Thyroid gland (tissue), 4 donors: ENCODE measurements at regions not wholly inside any gene's neighbourhood (a gene's known extent, or its start where the extent isn't known, plus 50 kb on each side); places are given as distances from the start of the nearest gene placed in this dataset.

Source experiments
- POLR2A ChIP-seq, 2 donors: fragments of 450-650 bp; IDR thresholded peaks; one replicate each; pipeline ENCODE4 v1.6.1; 2017; ENCODE audit warnings: antibody characterized with exemption in 2 of 2, mild to moderate bottlenecking in 2 of 2, moderate library complexity in 1 of 2
- TF ChIP-seq, protein P1 (sequence below), 6 experiments: fragments of 200-600 bp in 3 of 6; fragments of 450-650 bp in 3 of 6; sonication (generic) in 3 of 6; IDR thresholded peaks; one replicate each; pipeline ENCODE4 v1.5.1; 2016 to 2019; ENCODE audit warnings: antibody characterized with exemption in 6 of 6, mild to moderate bottlenecking in 2 of 6, inconsistent platforms in 1 of 6, moderate library complexity in 1 of 6

DNA sequence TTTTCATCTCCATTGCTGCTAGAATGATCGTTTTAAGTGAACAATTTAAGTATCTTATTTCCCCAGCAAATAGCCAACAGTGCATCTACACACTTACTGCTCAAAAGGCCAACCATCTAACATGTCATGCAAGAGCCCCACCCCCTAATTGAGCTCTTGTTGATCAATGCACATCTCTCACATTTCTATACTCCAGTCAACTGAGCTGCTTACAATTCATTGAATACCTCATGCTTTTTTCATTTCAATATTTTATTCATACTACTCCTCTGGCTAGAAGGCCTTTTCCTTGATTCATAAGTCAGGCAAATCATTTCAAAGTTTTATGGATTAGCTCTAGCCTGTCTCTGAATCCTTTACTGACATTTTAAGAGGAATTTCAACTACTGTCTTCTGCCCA is 79.0 kb upstream of the WDR17 start:
- TF ChIP-seq, protein P1, sequence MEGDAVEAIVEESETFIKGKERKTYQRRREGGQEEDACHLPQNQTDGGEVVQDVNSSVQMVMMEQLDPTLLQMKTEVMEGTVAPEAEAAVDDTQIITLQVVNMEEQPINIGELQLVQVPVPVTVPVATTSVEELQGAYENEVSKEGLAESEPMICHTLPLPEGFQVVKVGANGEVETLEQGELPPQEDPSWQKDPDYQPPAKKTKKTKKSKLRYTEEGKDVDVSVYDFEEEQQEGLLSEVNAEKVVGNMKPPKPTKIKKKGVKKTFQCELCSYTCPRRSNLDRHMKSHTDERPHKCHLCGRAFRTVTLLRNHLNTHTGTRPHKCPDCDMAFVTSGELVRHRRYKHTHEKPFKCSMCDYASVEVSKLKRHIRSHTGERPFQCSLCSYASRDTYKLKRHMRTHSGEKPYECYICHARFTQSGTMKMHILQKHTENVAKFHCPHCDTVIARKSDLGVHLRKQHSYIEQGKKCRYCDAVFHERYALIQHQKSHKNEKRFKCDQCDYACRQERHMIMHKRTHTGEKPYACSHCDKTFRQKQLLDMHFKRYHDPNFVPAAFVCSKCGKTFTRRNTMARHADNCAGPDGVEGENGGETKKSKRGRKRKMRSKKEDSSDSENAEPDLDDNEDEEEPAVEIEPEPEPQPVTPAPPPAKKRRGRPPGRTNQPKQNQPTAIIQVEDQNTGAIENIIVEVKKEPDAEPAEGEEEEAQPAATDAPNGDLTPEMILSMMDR (IDR thresholded peaks at IDR 0.05) = no peak
- no peak for TF ChIP-seq POLR2A (IDR thresholded peaks at IDR 0.05)
